CD4-positive, alpha-beta T cell treated with Interferon alpha-2 for 1 hour (primary cell): ENCODE measurements at regions not wholly inside any gene's neighbourhood (a gene's known extent, or its start where the extent isn't known, plus 50 kb on each side); places are given as distances from the start of the nearest gene placed in this dataset.
"Not testable (repeated sequence)": the region's sequence is repeated elsewhere in the genome, so short reads cannot be mapped to it uniquely, and the experiment has no call there.

Source experiments
- DNase-seq, 2 donors: peaks; one replicate each; pipeline ENCODE4 v3.0.0-alpha.2; 2020 to 2022

DNA sequence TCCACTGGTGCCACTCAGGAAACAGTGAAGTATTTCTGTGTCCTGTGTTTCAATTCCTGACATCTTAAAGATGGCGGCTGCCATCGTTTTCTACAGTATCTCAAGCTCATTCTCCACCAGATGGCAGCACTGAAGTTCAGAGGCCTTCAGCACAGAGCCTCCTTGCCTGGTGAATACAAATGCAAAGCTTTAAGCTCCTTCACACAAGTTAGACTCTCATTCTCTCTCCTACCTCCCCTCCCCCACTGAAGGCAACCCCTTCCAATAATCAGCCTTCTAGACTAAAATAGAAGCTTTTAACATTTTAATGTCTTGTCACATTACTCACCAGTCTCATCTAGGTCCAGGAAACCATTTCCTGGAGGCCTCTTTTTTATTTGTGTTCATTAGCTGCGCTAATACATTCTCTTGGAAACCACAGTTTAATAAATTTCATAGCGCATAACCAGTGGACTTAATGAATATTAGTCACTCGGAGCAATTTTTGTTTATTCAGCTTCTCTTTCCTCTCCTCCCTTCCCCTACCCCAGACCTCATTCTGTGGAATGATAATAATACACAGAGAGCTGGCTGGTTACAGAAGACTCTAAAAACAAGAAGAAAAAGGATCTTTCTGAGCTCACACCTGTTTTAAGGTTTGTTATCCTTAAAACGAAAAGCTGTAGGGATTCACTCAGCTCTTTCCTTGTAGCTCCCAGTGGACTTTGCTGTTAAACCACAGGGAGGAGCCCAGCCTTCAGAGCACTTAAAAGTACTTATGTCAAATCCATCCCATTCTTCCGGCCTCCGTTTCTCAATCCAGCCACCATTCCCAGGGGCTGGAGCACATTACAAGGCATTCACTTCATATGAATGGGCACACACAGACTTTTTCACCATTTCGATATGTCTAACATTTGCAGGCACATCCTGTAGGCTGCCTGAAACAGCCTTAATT lies 384.9 kb downstream of the HLX start:
- DNase-seq, result peak; percentile 24 to 41

DNA sequence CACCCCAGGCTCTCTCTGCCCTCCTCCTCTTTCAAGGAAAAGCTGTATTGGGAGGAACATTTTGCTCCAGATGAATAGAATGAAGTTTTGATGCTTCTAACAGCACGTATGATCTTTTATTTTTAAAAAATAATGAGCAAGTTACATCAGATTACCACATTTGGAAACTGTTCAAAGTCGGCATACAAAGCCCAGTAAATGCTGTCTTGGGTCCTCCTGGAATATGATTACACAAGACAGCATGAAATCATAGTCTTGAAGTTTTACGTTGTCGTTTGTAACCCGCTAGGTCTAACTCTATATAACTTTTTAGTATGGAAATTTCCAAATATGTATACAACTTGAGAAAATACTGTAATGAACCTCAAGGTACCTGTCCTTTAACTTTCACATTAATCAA lies 385.6 kb downstream of the HLX start:
- no peak for DNase-seq

GRCh38 chr1:221268295-221268694 lies 389.1 kb downstream of the HLX start:
- no peak for DNase-seq

GRCh38 chr1:221271701-221272100 lies 392.5 kb downstream of the HLX start:
- no peak for DNase-seq

DNA sequence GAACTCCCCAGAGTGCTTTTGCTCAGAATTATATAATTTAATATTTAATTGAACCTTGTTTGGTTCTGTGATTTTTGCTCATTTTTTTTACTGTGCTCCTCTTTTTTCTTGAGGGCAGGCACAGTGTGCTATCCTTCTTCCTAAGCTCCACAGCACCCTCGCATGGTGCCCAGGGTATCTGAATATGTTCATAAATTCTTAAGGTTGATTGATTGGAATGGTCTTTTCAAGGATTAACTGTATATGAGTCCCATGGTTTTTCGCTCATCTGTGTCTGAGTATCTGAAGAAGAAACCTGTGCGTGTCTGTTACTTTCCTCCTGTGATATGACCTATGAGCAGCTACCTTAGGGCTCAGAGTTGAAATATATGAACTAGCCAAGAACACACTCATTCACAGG lies 393.7 kb downstream of the HLX start:
- no peak for DNase-seq

DNA sequence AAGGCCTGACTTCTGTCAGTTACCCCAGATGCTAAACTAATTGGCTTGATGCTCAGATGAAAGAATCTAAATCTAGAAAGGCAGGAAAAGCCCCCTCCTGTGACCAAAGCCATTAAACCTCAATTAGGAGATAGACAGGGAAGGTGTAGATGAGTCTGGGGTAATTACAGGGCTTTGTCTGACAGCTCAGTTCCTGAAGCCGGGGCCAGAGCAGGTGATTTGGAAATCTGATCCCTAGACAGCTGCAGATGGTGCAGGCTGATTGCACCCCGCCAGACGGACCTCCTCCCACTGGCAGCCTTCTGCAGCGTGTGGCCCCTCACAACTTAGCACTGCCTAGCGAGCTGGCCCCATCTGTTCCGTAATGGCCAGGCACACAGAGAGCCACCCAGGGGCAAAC lies 395.1 kb downstream of the HLX start:
- DNase-seq, result no peak

DNA sequence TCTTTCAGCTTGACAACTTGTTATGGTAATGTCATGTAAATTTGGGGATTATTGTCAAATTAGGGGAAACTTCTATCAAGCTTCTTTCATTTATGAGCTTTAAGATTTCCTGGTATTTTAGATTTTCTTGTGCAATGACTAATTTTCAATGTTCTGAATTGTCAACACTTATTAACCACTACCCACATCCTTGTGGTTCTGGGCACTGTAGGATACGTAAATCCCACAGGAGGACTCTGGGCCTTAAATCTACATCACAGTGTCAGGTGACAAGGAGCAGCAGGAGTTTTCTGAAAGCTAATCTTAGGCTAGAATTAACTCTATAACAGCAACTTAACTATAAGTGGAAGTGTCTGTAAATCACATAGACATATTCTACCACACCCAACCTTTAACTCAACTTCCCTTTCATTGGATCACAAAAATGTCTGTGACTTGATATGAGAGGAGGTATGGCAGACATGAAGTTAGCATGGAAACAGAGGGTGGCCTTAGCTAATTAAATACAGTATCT lies 397.7 kb downstream of the HLX start:
- no peak for DNase-seq

DNA sequence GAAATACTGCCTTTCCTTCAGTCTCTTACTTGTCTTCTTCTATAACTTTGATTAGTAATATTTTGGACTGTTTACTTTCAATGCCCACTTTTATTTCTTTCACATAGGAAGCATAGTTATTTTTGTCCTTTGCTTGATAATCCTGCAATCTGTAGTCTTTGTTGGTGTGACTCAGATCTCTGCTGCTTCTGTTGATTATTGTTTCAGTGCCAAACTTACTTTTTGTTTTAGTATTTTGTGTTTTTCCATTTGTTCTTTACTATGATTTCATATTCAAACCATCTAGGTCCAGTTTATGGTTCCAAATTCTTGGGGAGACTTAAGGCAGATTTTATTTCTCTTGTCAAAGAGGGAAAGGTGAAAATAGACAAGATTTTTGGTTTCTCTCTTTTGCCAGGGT lies 399.9 kb downstream of the HLX start:
- DNase-seq, result no peak

DNA sequence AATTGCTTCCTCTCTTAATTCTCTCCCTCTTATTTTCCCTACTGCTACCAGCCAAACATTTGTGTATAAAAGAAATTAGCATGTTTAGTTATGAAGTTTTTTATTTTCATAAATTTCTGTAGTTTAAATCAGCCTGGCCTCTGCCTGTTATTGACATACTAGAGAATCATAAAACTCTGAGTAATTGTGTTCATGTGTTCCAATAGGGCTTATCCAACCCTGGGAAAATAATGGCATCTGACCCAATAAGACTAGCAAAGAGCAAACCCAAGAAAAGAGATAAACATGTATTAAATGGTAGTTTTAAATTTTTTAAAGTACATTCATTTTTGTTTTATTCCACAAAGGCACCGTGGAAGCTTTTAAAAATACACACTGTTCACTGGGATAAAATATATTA lies 404.3 kb downstream of the HLX start:
- DNase-seq, result no peak

DNA sequence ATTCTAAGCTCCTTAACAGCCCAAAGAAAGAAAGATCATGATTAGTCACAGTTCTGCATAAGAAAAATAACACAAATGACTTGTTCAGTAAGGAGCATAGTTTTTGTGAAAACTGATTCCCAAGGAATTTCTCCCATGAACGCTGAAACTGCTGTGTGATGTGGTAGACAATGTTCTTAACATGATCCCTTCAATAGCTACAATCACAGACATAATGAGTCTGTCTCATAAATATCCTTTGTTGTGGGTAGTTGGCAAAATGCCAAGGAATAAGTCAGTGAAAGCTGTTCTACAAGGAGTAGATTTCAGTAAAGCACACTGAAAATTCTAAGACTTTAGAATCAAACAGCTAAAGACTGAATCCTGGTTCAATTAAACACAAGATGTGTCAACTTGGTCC lies 404.8 kb downstream of the HLX start:
- DNase-seq, result no peak

GRCh38 chr1:221284991-221285390 lies 405.7 kb downstream of the HLX start:
- DNase-seq, result not testable (repeated sequence)

- not testable (repeated sequence) for DNase-seq
Observed at GRCh38 chr1:221285458-221286210, 406.4 kb downstream of the HLX start.

- no peak for DNase-seq
Observed at GRCh38 chr1:221286399-221286798, 407.2 kb downstream of the HLX start.

- DNase-seq, result no peak
Observed at GRCh38 chr1:221289103-221289502, 409.9 kb downstream of the HLX start.

GRCh38 chr1:221290669-221291068 lies 411.4 kb downstream of the HLX start:
- DNase-seq, result no peak

- no peak for DNase-seq
Observed at GRCh38 chr1:221291113-221291512, 411.9 kb downstream of the HLX start.

DNA sequence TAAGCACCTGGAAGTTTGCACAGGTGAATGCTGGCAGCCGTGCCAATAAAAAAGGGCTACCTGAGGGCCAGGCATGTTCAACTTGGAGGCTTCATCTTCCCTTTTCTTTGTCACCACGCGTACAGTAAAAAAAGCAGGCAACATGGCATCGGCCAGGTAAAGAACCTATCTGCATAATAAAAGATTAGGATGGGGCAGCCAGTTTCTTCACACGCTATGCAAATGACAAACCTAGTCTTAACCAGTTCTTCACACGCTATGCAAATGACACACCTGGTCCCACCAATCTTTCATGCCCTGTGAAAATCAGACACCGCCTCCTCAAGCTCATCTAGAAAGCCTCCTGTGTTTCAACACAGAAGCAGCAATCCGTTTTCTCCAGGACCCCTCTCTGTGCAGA lies 413.4 kb downstream of the HLX start:
- DNase-seq, result no peak

GRCh38 chr1:221294242-221294641 lies 415.0 kb downstream of the HLX start:
- DNase-seq, result no peak

- DNase-seq, result no peak
Observed at GRCh38 chr1:221302357-221302756, 423.1 kb downstream of the HLX start.

DNA sequence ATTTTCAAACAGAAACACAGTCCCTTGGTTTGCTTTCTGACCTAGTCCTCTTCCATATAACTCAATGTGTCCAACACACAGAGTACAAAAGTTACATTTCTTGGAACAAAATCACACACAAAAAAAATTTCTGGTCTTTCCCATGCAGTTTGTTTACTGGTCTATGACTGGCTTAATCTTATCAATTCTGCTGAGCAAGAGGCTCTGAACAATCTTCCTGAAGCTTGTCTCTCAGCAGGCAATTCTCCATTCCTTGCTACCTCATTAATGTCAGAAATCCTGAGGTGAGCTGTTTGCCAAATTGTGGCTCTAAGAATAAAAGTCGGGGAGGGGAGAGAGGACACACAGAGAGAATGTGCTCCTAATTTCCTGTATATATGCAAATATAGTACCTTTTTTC lies 423.6 kb downstream of the HLX start:
- DNase-seq, result no peak

- no peak for DNase-seq
Observed at GRCh38 chr1:221303623-221304022, 424.4 kb downstream of the HLX start.

GRCh38 chr1:221306239-221306638 lies 427.0 kb downstream of the HLX start:
- DNase-seq, result no peak

DNA sequence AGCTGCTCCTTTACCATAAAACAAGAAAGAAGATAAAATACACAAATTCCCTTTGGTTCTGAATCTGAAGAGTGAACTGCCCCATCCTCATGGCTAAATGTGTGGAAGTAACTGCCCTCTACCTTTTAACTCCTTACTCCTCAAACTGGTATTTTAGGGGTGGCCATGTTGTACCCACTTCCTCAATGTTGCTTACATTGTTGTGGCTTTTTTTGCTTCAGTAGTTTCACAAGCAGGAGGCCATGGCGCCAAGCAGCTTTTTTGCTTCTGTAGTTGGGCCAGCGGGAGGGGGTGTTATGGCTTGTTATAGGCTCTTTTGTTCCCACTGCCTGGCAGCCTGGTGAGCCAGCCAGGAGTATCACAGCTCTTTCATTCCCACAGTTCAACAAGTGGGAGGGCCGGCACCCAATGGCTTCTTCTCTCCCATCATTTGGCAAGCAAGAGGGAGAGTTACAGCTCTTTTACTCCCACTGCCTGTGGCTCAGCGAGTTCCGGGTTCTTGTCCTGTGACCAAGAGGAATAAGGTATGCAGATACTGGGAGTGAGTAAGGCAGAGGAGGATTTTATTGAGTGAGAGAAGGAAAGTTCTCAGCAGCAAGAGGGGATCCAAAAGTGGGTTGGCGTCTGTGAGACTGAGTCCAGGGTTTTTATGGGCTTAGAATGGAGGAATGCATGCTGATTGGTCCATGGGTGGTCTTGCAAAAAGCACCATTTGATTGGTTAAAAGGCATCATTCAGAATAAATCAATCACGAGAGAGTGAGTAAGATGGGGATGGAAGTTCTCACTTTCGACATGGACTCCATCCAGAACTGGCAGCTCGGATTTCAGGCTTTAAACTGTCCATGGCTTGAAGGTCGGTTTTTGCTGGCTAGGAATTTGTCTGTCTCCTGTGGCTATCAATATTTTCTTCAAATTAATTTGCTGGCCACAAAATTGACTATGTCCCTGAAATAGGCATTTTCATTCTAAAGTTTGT lies 429.6 kb downstream of the HLX start:
- DNase-seq, result no peak
